Activated effector memory CD4-positive, alpha-beta T cell treated with Interleukin-2 at 50 U/mL for 16 hours (primary cell): ENCODE measurements at regions not wholly inside any gene's neighbourhood (a gene's known extent, or its start where the extent isn't known, plus 50 kb on each side); places are given as distances from the start of the nearest gene placed in this dataset.
"Not testable (repeated sequence)": the region's sequence is repeated elsewhere in the genome, so short reads cannot be mapped to it uniquely, and the experiment has no call there.

Experiments
- DNase-seq: peaks from one replicate; pipeline ENCODE4 v3.0.0-alpha.2; 2020

- no peak for DNase-seq
Measured at GRCh38 chr14:83153081-83153480, 1619.4 kb upstream of the SEL1L start.

- no peak for DNase-seq
Measured at GRCh38 chr14:83162361-83162929, 1628.8 kb upstream of the SEL1L start.

GRCh38 chr14:83163016-83163415 is 1629.4 kb upstream of the SEL1L start:
- no peak for DNase-seq

DNA sequence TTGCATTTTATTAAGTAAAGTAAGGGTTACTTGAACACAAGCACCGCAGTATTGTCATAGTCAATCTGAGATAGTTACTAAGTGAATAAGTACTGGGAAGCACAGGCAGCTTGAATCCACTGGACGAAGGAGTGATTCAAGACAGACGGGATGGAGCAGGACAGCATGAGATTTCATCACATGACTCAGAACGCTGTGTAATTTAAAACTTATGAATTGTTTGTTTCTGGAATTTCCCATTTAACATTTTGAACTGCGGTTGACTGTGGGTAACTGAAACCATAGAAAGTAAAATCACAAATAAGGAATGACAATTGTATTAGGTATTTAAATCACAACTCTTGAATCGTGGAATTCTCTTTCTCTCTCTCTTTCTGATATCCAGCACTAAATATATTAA is 1630.4 kb upstream of the SEL1L start:
- no peak for DNase-seq

DNA sequence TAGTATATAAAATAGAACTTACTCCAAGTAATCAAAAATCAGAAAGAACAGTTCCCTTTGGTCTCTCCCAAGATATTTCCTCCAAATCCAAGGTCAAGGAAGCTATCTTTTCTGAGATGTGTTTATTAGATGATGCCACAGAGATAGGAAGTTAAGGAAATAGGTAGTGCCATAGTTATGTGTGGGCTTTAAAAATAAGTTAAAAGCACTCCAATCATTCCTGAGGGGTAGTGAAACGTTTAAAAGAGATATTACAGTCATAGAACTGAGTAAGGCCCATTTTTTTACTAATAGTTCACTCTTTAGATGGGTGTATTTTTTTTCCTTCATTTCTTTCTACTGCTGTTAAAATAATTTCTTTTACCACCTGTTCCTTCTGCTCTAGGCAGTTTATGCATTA is 1630.9 kb upstream of the SEL1L start:
- no peak for DNase-seq

GRCh38 chr14:83170165-83170564 is 1636.5 kb upstream of the SEL1L start:
- no peak for DNase-seq

GRCh38 chr14:83171761-83172160 is 1638.1 kb upstream of the SEL1L start:
- no peak for DNase-seq

- DNase-seq = no peak
Measured at GRCh38 chr14:83172363-83172762, 1638.7 kb upstream of the SEL1L start.

DNA sequence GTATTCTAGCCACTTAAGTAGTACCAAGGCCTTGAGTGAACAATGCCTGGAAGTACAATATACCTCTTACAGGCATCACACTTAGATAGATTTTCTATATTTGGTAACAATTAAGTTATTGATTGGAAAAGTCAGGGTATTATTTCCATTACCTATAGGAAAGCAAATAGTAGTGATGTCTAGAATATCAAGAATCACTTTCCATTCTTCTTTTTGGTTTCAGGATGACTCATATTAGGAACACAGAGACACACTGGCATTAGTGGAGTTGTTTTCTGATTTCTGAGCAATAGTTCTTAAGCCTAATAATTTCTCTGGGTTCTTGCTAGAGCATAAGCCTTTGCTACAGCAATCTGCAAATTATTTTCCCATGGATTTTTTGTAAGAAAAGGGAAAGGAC is 1640.0 kb upstream of the SEL1L start:
- no peak for DNase-seq

DNA sequence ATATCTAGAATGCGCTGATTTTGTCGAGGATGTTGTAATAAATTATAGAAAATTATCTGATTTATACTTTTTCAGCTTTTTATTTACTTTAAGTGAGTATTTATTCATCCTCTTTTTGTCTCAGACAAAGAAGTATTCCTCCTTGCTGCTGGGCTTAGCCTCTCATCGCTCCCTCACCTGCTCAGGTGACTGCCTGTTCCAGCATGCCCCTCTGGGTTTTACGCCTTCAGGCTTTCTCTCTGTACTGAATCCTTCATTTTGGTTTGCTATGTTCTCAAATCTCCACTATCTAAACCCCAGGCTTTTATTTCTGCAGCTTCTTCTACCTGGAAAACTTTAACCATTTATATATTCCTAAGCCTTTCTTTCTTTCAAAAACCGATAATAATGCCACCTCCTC is 1650.9 kb upstream of the SEL1L start:
- no peak for DNase-seq

- not testable (repeated sequence) for DNase-seq
Measured at GRCh38 chr14:83188311-83188710, 1654.7 kb upstream of the SEL1L start.

GRCh38 chr14:83196236-83196635 is 1662.6 kb upstream of the SEL1L start:
- no peak for DNase-seq

DNA sequence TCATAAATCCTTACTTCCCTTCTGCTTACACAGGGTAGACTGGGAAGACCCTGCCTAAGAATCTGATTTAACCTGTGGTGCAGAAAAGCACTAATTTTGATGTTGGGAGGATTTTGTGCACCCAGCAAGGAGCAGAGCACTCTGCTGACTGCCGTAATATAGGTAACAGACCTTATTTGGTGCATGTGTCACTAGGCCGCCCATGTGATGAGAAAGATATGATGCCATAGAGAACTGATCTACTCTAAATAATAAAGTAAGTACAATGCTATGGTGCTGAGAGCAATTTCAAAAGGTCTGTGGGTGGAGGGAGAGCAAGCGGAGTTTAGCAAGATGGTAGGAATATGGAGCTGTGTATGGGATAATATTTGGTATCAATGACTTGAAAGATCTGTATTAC is 1663.6 kb upstream of the SEL1L start:
- no peak for DNase-seq

DNA sequence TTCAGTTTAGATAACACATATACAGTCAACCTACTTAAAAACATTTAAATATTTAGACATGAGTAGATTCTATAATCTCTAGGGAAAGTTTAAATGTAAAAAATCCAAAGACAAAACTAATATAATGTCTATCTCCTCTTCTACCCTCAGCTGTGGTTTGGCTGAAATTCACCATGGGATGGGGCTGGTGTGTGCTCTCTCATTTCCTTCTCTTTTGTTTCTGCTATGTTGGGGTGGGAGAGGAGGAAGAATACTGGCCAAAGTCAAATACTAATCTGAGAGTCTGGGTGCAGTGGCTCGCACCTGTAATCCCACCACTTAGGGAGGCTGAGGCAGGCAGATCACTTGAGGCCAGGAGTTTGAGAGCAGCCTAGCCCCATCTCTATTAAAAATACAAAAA is 1673.9 kb upstream of the SEL1L start:
- no peak for DNase-seq

DNA sequence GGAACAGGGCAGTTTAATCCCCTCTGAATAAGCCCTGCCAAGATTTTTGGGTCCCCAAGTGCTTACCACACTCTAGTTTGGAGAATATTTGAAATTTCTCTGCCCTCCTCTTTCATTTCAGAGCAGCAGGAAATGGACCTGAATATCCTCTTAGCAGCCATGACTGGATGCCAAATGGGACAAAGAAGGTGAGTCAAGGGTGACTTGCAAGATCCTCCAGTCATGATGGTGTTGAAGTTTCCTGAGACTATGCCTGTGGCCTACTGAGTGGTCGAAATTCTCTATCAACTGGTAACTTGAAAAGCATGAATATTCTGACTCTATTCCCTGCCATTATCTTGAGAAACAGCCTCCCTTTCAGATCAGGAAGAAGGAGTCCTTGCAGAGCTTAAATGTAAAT is 1674.7 kb upstream of the SEL1L start:
- DNase-seq = no peak

DNA sequence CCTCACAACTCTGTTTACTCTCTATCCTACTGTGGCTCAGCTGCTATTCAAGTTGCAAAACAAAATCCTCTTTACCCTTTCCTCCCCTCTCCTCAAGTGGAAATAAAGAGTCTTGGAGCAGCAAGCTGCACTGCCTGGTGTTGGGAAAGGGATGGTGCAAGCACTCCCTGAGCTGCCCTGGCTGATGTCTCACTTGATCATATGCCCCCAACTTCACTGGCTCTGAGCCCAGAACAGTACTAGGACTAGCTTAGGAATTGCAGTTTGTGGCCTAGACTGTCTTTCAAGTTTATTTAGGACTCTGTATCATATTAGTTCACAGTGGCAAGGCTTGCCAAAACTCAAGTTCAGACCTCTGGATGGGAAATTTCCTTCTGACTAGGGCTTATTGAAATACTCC is 1683.8 kb upstream of the SEL1L start:
- DNase-seq = no peak

DNA sequence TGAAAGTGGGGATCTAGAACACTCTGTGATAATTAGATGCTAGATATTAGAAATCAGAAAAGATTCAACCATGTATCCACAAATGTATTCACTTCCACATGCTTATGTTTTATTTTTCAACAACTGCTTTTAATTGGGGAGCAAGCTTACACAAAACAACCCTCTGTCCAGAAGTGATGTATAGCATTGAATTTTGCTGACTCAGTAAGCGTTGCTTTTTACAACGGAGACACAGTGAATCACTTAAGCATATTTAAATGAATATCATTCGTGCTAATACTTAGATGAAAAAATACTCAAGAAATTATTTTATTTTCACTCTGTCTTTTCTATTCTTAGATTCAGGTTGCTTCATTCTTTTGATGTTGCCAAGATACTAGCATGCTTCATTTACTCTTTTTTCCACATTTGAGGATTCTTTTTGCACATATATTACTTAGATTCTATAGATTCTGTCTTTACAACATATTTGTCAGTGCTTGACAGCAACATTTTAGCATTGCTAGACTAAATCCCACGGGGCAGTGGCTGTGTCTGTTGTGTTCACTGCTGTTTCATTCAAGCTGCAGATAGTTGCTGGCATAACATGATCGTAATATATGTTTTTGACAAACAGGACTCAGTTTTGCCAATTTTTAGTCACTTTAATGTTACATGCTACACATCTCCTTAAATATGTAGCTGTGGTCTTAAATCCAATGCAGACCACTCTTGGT is 1714.4 kb upstream of the SEL1L start:
- no peak for DNase-seq

GRCh38 chr14:83251402-83251801 is 1717.7 kb upstream of the SEL1L start:
- no peak for DNase-seq

- DNase-seq = no peak
Measured at GRCh38 chr14:83253870-83254269, 1720.2 kb upstream of the SEL1L start.

DNA sequence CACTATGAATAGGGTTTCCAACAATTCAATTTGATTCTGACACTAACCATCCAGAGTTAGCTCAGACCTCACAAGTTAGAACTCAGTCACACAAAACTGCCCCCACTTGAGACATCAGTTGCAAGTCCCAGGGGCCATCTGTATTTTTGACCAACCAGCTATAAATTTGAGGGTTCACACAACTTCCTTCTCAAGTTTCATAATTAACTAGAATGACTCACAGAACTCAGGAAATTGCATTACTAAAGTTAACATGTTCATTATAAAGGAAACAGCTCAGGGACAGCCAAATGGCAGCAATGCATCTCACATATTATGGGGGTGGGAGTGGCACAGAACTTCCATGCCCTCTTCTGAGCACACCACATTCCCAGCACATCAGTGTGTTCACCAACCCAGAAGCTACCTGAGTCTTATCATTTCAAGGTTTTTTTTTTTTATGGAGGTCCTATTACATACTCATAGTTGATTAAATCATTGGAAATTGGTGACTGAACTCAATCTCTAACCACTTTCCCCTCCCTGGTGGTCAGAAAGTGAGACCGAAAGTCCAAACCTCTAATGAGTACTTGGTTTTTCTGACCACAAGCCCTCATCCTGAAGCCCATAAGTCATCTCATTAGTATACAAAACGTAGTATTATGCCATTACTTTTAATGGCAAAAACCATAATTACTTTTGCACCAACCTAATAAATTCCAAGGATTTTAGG is 1721.5 kb upstream of the SEL1L start:
- DNase-seq = no peak

DNA sequence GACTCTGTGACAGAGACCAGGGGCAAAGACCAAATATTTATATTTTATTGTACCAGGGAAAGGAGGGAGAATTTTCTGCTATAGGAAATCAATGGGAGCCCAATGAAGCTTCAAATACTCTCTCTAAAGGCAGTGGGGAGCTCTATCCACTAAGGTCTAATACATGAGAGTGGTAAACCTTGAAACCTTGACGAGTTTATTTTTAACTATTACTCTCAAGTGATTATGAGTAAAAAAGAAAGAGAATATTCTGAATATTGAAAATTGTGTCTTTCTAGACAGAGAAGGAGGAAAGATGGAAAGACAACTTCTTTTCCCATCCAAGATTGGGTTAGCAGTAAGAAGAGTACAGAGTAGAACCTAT is 1722.1 kb upstream of the SEL1L start:
- DNase-seq = no peak

DNA sequence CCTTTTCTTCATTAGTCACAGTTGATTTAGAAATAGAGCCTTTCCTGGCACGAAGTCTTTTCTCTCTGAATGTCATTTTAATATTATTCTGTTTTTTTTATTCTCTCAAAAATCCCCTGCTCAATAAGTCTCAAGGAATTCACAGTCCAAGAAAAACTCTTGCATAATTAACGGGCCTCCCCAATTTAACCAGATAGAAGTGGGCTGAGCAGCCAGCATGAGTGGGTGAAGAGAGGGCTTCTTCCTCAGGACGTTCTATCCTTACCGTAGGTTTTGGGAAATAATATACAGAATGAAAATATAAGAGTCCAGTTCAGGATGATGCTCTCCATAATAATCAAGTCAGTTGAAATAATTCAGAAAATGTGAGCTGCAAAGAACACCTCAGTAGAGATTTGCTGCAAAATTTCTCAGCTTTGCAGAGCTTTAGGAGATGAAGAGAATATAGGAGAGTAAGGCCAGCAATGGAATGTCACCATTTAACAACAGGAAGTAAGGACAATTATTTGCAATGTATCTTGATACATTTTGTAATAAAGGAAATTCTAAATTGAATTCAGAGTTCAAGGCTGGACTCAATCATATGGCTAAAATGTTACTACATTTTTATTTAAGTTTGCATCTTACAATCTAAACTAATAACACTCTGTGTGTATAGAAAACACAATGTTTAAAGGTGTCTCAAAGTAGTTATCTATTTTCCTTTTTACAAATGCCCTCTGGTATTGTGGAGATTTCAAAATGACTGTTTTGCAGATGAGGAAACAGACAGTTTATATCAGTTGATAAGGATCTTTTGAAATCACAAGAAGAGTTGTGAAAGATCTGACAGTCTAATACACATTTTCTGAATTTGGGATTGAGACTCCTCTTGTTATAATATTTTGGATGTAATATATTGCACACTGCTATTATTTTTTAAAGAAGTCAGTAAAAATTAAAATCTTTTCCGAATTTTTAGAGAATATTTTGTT is 1724.1 kb upstream of the SEL1L start:
- DNase-seq = no peak

DNA sequence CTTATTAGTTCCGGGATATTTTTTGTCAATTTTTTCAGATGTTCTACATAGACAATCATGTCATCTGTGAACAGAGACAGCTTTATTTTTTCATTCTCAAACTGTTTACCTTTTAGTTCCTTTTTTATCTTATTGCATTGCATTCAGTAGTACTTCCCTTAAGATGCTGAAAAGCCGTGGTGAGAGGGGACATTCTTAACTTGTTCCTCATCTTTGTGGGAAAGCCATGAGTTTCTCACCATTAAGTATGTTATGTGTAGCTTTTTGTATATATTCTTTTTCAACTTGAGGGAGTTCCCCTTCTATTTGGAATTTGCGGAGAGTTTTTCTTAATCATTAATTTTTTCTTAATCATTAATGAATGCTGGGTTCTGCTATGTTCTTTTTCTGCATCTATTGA is 1727.1 kb upstream of the SEL1L start:
- DNase-seq = no peak
